ENCODE measurements at regions not wholly inside any gene's neighbourhood (a gene's known extent, or its start where the extent isn't known, plus 50 kb on each side); places are given as distances from the start of the nearest gene placed in this dataset.
"Not testable (repeated sequence)": the region's sequence is repeated elsewhere in the genome, so short reads cannot be mapped to it uniquely, and the experiment has no call there.

DNA sequence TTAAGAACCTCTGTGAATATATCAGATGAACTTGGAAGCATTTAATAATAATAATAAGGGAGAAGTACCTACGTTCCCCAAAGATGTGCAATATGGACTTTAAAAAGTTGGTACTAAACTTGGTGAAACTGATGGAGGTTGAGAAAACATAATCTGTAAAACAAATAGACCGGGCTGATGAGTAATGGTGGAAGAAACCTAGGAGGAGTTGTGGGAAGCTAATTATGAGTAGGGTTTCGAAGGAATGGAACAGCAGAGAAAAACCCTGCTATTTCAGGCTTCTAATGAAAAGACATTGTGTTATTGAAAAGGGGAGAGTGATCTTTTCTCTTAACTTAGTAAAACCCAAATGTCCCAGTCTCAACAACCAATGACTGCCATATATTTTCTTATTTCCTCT lies 229.3 kb downstream of the PCSK1 start:
- ChIA-PET CTCF (ENCODE audit: partially characterized antibody) (no interaction called here), POLR2A (ENCODE audit: partially characterized antibody) (no interaction called here)
- Mint-ChIP-seq H3K4me3 (no peak overlapping the region), H3K27ac (no peak overlapping the region), H3K27me3 (peaks cover 3 to 4% of the 10 kb centered on the region in 2 donors), H3K4me1 (no peaks in the 10 kb centered on the region), H3K9me3 (peaks cover 0 to 23% (median 20%) of the 10 kb centered on the region in 8 donors), H3K36me3 (no peaks in the 10 kb centered on the region)
- Histone ChIP-seq H3K27me3 (ENCODE audit: insufficient read depth, low read length) (no peaks in the 10 kb centered on the region), H3K9me3 (ENCODE audit: control insufficient read depth in 1 of 2, low read length in 2 of 2) (peaks cover 0 to 4% of the 10 kb centered on the region in 2 donors), H3K4me3 (ENCODE audit: low read length in 2 of 2) (no peak overlapping the region), H3K36me3 (ENCODE audit: insufficient read depth, low read length) (no peaks in the 10 kb centered on the region), H3K27ac (ENCODE audit: low read depth, low read length) (no peak overlapping the region), H3K4me1 (ENCODE audit: insufficient read depth, low read length) (no peaks in the 10 kb centered on the region)
- intact Hi-C loops (cut with micrococcal nuclease) = no loop called here
- no peak for DNase-seq

DNA sequence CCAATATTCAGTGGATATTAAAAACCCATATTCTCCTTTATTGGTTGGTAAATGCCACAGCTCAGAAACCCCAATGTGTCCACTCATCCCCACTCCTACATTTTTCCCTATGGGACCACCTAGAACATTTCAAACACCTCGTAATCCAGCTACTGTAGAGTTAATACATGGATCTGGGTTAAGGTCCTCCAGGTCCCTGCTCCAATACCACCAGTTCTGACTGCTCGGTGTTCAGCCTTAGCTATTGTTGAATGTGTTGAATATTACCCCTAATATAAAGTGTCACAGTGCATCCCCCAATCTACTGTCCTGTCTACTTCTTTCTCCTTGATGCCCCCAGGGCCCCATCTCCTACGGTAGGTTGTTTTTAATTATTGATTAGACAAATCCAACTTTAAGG lies 231.5 kb downstream of the PCSK1 start:
- Histone ChIP-seq H3K27me3 (ENCODE audit: insufficient read depth, low read length) (no peaks in the 10 kb centered on the region), H3K9me3 (ENCODE audit: control insufficient read depth in 1 of 2, low read length in 2 of 2) (no peaks in the 10 kb centered on the region), H3K36me3 (ENCODE audit: insufficient read depth, low read length) (no peaks in the 10 kb centered on the region), H3K4me3 (ENCODE audit: low read length in 2 of 2) (no peak overlapping the region), H3K4me1 (ENCODE audit: insufficient read depth, low read length) (no peaks in the 10 kb centered on the region), H3K27ac (ENCODE audit: low read depth, low read length) (no peak overlapping the region)
- Mint-ChIP-seq H3K27me3 (peaks cover 3 to 7% of the 10 kb centered on the region in 2 donors), H3K36me3 (no peaks in the 10 kb centered on the region), H3K9me3 (peaks cover 0 to 4% (median 0%) of the 10 kb centered on the region in 8 donors), H3K27ac (no peak overlapping the region), H3K4me1 (no peaks in the 10 kb centered on the region), H3K4me3 (no peak overlapping the region)
- ChIA-PET POLR2A (ENCODE audit: partially characterized antibody) (no interaction called here), CTCF (ENCODE audit: partially characterized antibody) (no interaction called here)
- intact Hi-C loops (cut with micrococcal nuclease) = no loop called here
- no peak for DNase-seq

DNA sequence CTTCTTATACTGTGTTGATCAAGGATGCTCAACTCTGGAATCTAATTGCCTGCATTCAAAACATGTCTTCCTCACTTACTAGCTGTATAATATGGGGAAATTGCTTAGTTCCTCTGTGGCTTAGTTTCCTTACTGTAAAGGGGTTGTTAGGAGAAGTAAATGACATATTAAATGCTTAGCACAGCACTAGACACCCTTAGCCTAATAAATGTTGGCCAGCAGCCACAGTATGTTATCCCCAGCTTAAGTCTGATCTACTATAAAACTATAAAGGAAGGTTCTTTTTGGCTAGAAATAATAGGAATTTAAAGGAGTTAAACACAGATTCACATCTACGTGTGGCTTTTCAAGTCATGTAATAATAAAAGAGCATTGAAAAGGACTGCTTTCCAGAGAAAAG lies 232.4 kb downstream of the PCSK1 start:
- H3K9me3 Mint-ChIP-seq = peaks cover 0 to 4% (median 0%) of the 10 kb centered on the region in 8 donors
- H3K27ac Mint-ChIP-seq = no peak overlapping the region
- Histone ChIP-seq H3K9me3 (ENCODE audit: control insufficient read depth in 1 of 2, low read length in 2 of 2) (no peaks in the 10 kb centered on the region), H3K27me3 (ENCODE audit: insufficient read depth, low read length) (no peaks in the 10 kb centered on the region), H3K4me1 (ENCODE audit: insufficient read depth, low read length) (no peaks in the 10 kb centered on the region), H3K27ac (ENCODE audit: low read depth, low read length) (no peak overlapping the region), H3K4me3 (ENCODE audit: low read length in 2 of 2) (no peak overlapping the region), H3K36me3 (ENCODE audit: insufficient read depth, low read length) (no peaks in the 10 kb centered on the region)
- no peaks in the 10 kb centered on the region for H3K36me3 Mint-ChIP-seq
- intact Hi-C loops (cut with micrococcal nuclease) = no loop called here
- no peak for DNase-seq
- CTCF ChIA-PET (ENCODE audit: partially characterized antibody) = no interaction called here
- peaks cover 4 to 10% of the 10 kb centered on the region in 2 donors for H3K27me3 Mint-ChIP-seq
- H3K4me3 Mint-ChIP-seq = no peak overlapping the region
- H3K4me1 Mint-ChIP-seq = no peaks in the 10 kb centered on the region
- POLR2A ChIA-PET (ENCODE audit: partially characterized antibody) = no interaction called here

DNA sequence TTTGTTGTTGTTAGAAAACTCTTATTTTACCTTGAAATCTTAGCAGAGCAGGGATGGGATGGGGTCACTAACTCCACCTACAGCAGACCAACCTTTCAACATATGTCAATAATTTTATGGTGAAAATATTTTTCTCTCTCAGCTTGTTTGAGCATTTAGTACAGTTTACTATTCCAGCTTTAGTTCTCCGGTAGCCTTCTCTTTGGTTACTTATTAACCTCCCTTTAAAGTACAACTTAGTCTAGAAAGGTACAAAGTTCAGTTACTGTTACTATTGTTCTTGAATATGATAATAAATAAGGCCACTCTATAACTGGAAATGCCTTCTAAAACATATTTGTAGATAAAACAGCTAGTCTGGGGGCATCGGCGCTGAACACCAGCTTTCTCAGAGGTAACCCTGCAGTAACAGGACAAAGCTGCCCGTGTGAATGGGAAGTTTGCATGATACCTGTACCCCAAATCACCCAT lies 233.3 kb downstream of the PCSK1 start:
- Mint-ChIP-seq H3K4me3 (no peak overlapping the region), H3K9me3 (peaks cover 0 to 4% (median 0%) of the 10 kb centered on the region in 8 donors), H3K4me1 (no peaks in the 10 kb centered on the region), H3K27me3 (peaks cover 4 to 9% of the 10 kb centered on the region in 2 donors), H3K27ac (no peak overlapping the region), H3K36me3 (no peaks in the 10 kb centered on the region)
- Histone ChIP-seq H3K36me3 (ENCODE audit: insufficient read depth, low read length) (no peaks in the 10 kb centered on the region), H3K4me1 (ENCODE audit: insufficient read depth, low read length) (no peaks in the 10 kb centered on the region), H3K27me3 (ENCODE audit: insufficient read depth, low read length) (no peaks in the 10 kb centered on the region), H3K9me3 (ENCODE audit: control insufficient read depth in 1 of 2, low read length in 2 of 2) (no peaks in the 10 kb centered on the region), H3K27ac (ENCODE audit: low read depth, low read length) (no peak overlapping the region), H3K4me3 (ENCODE audit: low read length in 2 of 2) (no peak overlapping the region)
- ChIA-PET POLR2A (ENCODE audit: partially characterized antibody) (no interaction called here), CTCF (ENCODE audit: partially characterized antibody) (no interaction called here)
- no peak for DNase-seq
- intact Hi-C loops (cut with micrococcal nuclease) = no loop called here

DNA sequence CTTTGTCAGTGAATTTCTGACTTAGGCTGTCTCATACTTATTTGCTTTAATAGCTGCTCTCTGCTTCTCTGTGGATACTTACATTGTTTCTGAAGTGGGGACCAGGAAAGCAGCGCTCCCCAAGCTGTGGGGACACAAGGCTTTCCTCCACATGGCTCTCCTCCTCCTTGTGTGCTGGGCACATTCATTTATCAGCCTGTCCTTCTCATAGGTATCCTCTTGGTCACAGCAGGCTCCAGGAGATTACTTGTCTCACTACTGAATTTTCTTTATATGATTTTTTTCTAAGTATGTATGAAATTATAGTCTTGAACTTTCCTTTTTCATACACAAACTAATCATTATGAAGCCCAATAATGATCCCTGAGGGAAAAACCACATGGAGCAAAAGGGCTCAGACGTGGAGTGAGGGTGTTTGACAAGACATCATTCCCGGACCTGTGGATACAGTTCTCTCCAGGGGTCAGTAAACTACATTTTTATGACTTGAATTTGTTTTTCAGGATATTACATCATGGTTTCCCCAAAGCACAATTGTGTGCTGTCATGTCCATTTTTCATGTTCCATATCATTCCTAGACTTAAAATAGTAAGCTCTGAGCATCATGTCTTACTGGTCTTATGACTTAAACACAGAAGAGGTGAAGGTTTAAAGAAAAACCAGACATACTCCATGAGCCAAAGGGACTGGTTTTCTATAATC lies 234.5 kb downstream of the PCSK1 start:
- peaks cover 0 to 4% (median 0%) of the 10 kb centered on the region in 8 donors for H3K9me3 Mint-ChIP-seq
- H3K4me3 Mint-ChIP-seq = no peak overlapping the region
- no peaks in the 10 kb centered on the region for H3K36me3 Mint-ChIP-seq
- Histone ChIP-seq H3K9me3 (ENCODE audit: control insufficient read depth in 1 of 2, low read length in 2 of 2) (no peaks in the 10 kb centered on the region), H3K4me1 (ENCODE audit: insufficient read depth, low read length) (no peaks in the 10 kb centered on the region), H3K27me3 (ENCODE audit: insufficient read depth, low read length) (no peaks in the 10 kb centered on the region), H3K4me3 (ENCODE audit: low read length in 2 of 2) (no peak overlapping the region), H3K27ac (ENCODE audit: low read depth, low read length) (no peak overlapping the region), H3K36me3 (ENCODE audit: insufficient read depth, low read length) (no peaks in the 10 kb centered on the region)
- CTCF ChIA-PET (ENCODE audit: partially characterized antibody) = no interaction called here
- no peak for DNase-seq
- no peak overlapping the region for H3K27ac Mint-ChIP-seq
- no peaks in the 10 kb centered on the region for H3K4me1 Mint-ChIP-seq
- intact Hi-C loops (cut with micrococcal nuclease) = no loop called here
- POLR2A ChIA-PET (ENCODE audit: partially characterized antibody) = no interaction called here
- H3K27me3 Mint-ChIP-seq = peaks cover 4 to 9% of the 10 kb centered on the region in 2 donors

DNA sequence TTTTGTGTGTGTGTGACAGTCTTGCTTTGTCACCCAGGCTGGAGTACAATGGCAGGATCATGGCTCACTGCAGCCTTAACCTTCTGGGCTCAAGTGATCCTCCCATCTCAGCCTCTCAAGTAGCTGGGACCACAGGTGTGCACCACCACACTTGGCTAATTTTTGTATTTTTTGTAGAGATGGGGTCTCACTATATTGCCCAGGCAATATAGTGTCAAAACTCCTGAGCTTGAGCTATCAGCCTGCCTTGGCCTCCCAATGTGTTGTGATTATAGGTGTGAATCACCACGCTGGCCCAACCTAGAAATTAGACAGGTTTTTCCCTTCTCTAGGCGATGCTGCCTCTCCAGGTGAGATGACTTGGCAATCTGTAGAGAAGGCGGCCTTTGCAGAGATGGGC lies 235.3 kb downstream of the PCSK1 start:
- H3K9me3 ChIP-seq (ENCODE audit: control insufficient read depth in 1 of 2, low read length in 2 of 2); H3K27ac ChIP-seq (ENCODE audit: low read depth, low read length); H3K27me3 Mint-ChIP-seq; intact Hi-C loops (cut with micrococcal nuclease); H3K4me1 ChIP-seq (ENCODE audit: insufficient read depth, low read length); H3K4me3 ChIP-seq (ENCODE audit: low read length in 2 of 2); DNase-seq; H3K36me3 ChIP-seq (ENCODE audit: insufficient read depth, low read length); H3K4me3 Mint-ChIP-seq; H3K9me3 Mint-ChIP-seq; CTCF ChIA-PET (ENCODE audit: partially characterized antibody); H3K4me1 Mint-ChIP-seq; H3K36me3 Mint-ChIP-seq; H3K27me3 ChIP-seq (ENCODE audit: insufficient read depth, low read length); POLR2A ChIA-PET (ENCODE audit: partially characterized antibody); H3K27ac Mint-ChIP-seq: not testable (repeated sequence)

DNA sequence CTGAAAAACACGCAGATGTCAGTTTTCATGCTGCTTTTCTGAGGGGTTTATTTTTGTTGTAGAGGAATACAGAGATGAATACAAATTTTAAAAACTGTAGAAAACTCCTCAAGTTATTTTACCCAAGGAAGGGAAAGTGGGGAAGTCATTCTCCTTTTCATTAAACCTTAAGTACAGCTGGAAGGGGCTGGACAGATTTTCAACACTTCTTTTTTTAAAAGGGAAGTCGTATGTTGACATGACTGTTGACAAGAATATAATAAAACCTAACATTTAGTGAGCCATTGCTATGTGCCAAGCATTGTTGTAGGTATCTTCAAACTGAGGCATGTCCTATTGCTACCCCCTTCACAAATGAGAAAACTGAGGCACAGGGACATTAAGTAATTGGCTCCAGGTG lies 235.7 kb upstream of the ELL2 start:
- Mint-ChIP-seq H3K9me3 (peaks cover 0 to 4% (median 0%) of the 10 kb centered on the region in 8 donors), H3K4me3 (no peak overlapping the region), H3K4me1 (no peaks in the 10 kb centered on the region), H3K27ac (no peak overlapping the region), H3K36me3 (no peaks in the 10 kb centered on the region), H3K27me3 (peaks cover 4 to 9% of the 10 kb centered on the region in 2 donors)
- H3K9me3 ChIP-seq (ENCODE audit: control insufficient read depth in 1 of 2, low read length in 2 of 2) = no peaks in the 10 kb centered on the region
- ChIA-PET POLR2A (ENCODE audit: partially characterized antibody) (no interaction called here), CTCF (ENCODE audit: partially characterized antibody) (no interaction called here)
- intact Hi-C loops (cut with micrococcal nuclease) = no loop called here
- DNase-seq = no peak
- H3K27ac ChIP-seq (ENCODE audit: low read depth, low read length) = no peak overlapping the region
- no peaks in the 10 kb centered on the region for H3K27me3 ChIP-seq (ENCODE audit: insufficient read depth, low read length)
- H3K36me3 ChIP-seq (ENCODE audit: insufficient read depth, low read length) = no peaks in the 10 kb centered on the region
- no peaks in the 10 kb centered on the region for H3K4me1 ChIP-seq (ENCODE audit: insufficient read depth, low read length)
- no peak overlapping the region for H3K4me3 ChIP-seq (ENCODE audit: low read length in 2 of 2)

DNA sequence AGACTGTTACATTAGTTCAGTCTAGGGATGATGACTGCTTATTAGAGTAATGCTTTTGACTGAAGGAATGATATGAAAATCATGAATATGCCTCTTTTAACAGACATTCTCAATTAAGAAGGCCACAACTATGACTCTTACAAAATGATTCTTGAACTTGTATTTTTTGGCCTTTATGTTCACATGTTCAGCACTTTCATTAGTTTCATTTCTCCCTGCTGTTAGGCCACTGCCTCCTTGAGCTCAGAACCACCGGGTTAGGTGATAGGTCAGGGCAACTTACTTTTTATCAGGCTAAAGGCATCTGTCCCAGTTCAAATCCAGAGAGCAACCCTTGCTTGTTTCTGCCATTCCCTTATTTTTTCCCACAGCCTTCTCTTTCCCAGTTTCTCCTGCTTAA lies 235.2 kb upstream of the ELL2 start:
- CTCF ChIA-PET (ENCODE audit: partially characterized antibody) = no interaction called here
- H3K27ac Mint-ChIP-seq = no peak overlapping the region
- no peak overlapping the region for H3K27ac ChIP-seq (ENCODE audit: low read depth, low read length)

More for the DNA sequence above, 235.2 kb upstream of the ELL2 start:
- Mint-ChIP-seq H3K27me3 (peaks cover 4 to 9% of the 10 kb centered on the region in 2 donors), H3K9me3 (peaks cover 0 to 4% (median 0%) of the 10 kb centered on the region in 8 donors), H3K4me3 (no peak overlapping the region), H3K36me3 (no peaks in the 10 kb centered on the region), H3K4me1 (no peaks in the 10 kb centered on the region)
- DNase-seq = no peak
- no peaks in the 10 kb centered on the region for H3K36me3 ChIP-seq (ENCODE audit: insufficient read depth, low read length)
- H3K9me3 ChIP-seq (ENCODE audit: control insufficient read depth in 1 of 2, low read length in 2 of 2) = no peaks in the 10 kb centered on the region
- intact Hi-C loops (cut with micrococcal nuclease) = no loop called here
- H3K4me3 ChIP-seq (ENCODE audit: low read length in 2 of 2) = no peak overlapping the region
- H3K4me1 ChIP-seq (ENCODE audit: insufficient read depth, low read length) = no peaks in the 10 kb centered on the region
- POLR2A ChIA-PET (ENCODE audit: partially characterized antibody) = no interaction called here
- H3K27me3 ChIP-seq (ENCODE audit: insufficient read depth, low read length) = no peaks in the 10 kb centered on the region
